Fibroblast of mammary gland (primary cell): ENCODE measurements at regions not wholly inside any gene's neighbourhood (a gene's known extent, or its start where the extent isn't known, plus 50 kb on each side); places are given as distances from the start of the nearest gene placed in this dataset.

Source experiments
- DNase-seq: peaks from one replicate; pipeline ENCODE4 v3.0.0-alpha.2; 2010; ENCODE audit warnings: low read depth
- H3K4me3 ChIP-seq: 2 replicates; pipeline ENCODE4 v1.5.1; 2011; ENCODE audit warnings: low read depth, mild to moderate bottlenecking, low read length, moderate library complexity; ENCODE audit not compliant: control insufficient read depth
- TF ChIP-seq, protein P1 (sequence below): conservative IDR thresholded peaks from 2 replicates; pipeline ENCODE4 v1.5.1; 2011; ENCODE audit warnings: low read depth, low read length, inconsistent platforms; ENCODE audit not compliant: control insufficient read depth, insufficient read depth

DNA sequence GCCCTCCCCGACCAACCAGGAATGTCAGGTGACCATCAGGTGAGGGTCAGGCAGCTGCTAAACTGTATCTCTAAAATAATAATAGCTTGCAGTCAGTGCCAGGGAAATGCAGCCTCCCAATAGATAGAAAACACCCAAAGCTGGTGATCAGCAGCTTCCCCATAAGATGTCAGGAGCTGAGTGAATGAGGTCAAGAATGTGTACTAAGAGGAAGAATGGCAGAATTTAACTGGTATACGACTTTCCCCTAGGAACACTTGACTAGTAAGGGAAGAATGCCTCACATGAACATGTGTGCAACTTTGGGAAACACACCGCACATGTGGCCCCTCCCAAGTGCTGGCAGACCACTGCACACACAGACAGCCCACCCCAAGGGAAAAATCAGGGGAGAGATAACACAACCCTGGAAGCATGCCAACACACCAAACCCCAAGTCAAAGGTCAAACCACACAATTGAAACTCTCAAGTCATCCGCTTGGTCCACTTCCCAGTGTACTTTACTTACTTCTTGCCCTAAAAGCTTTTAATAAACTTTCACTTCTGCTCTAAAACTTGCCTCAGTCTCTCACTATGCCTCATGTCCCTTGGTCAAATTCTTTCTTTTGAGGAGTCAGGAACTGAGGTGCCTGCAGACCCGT is 806.5 kb downstream of the OTOL1 start:
- peak; percentile 54 for DNase-seq
- no peak overlapping the region for H3K4me3 ChIP-seq
- TF ChIP-seq, protein P1, sequence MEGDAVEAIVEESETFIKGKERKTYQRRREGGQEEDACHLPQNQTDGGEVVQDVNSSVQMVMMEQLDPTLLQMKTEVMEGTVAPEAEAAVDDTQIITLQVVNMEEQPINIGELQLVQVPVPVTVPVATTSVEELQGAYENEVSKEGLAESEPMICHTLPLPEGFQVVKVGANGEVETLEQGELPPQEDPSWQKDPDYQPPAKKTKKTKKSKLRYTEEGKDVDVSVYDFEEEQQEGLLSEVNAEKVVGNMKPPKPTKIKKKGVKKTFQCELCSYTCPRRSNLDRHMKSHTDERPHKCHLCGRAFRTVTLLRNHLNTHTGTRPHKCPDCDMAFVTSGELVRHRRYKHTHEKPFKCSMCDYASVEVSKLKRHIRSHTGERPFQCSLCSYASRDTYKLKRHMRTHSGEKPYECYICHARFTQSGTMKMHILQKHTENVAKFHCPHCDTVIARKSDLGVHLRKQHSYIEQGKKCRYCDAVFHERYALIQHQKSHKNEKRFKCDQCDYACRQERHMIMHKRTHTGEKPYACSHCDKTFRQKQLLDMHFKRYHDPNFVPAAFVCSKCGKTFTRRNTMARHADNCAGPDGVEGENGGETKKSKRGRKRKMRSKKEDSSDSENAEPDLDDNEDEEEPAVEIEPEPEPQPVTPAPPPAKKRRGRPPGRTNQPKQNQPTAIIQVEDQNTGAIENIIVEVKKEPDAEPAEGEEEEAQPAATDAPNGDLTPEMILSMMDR: no peak

DNA sequence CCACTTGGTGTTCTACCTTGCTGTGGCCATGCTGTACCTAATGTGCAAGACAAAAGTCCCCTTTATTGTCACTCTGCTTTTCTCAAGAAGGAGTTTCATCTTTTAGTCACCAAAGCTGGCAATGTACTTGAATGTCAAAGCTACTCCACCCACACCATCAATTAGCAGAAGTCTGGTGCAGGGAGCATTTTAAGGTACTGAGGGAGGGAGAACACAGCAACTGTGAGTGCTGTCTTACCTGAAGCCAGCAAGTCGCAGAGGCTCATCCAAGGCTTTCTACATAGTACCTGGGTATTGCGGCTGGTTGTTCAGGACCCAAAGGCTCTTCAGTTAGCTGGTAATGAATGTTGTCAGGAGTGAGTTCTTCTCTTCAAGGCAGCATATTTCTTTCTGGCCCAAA is 820.4 kb downstream of the OTOL1 start:
- DNase-seq: no peak
- TF ChIP-seq, protein P1: no peak
- no peak overlapping the region for H3K4me3 ChIP-seq

DNA sequence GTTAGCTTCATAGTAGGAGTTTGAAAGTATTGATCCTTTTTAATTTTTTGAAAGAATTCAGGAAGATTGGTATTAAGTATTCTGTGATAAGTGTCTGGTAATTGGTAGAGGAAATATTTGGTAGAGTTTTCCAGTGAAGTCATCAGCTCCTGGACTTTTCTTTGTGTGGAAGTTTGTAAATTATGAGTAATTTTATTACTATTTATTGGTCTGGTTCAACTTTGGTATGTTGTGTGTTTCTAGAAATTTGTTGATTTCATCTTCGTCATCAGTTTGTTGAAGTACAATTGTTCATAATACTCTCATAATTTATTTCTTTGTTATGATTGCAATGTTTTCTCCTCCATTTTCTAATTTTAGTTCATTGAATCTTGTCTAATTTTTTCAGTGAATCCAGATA is 832.0 kb downstream of the OTOL1 start:
- TF ChIP-seq, protein P1: no peak
- DNase-seq: no peak
- no peak overlapping the region for H3K4me3 ChIP-seq

DNA sequence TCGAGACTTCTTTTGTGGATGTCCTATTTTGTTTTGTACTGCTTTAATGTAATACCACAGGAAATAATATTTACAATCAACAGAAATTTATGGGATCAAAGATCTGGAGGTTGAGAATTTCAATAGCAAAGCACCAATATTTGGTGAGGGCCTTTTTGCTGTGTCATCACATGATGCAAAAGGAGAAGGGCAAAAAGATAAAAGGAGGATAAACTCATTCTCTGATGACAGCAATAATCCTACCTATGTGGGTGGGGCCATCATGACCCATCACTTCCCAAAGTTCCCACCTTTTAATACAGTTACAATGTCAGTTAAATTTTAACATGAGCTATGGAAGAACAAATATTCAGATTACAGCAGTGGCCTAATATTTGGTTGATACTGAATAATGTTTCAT is 832.9 kb downstream of the OTOL1 start:
- no peak for DNase-seq
- H3K4me3 ChIP-seq: no peak overlapping the region
- TF ChIP-seq, protein P1: no peak

DNA sequence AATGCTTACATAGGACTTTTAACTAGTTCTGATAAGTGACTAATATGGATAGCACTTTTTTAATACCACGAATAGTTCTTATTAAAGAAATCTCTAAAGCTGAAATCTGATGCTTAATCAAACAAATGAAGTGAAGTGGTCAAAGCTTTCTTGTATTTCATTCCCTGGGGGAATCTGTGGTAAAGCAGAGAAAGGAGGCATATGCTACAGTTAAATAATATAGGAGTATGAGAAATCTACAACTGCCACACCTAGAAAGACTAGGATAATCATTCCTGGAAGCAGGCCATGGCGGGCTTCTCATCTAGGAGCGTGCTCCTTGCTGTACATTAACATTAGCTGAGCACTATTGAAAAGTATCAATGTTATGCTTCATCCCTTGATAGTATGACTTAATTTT is 835.7 kb downstream of the OTOL1 start:
- peak; percentile 4 for DNase-seq
- TF ChIP-seq, protein P1: no peak

DNA sequence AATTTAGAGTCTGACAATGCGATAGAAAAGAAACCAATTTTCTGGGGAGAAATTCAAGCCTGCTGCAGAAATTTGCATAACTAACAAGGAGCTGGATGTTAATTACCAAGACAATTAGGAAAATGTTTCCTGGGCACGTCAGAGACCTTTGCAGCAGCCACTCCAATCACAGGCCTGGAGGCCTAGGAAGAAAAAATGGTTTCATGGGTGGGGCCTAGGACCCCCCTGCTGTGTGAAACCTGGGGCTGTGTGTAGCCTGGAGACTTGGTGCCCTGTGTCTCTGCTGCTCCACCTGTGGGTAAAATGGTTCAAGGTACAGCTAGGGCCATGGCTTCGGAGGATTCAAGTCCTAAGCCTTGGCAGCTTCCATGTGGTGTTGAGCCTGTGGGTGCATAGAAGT is 837.9 kb downstream of the OTOL1 start:
- no peak for DNase-seq
- H3K4me3 ChIP-seq: no peak overlapping the region
- TF ChIP-seq, protein P1: no peak

More for the DNA sequence above, 835.7 kb downstream of the OTOL1 start:
- no peak overlapping the region for H3K4me3 ChIP-seq

DNA sequence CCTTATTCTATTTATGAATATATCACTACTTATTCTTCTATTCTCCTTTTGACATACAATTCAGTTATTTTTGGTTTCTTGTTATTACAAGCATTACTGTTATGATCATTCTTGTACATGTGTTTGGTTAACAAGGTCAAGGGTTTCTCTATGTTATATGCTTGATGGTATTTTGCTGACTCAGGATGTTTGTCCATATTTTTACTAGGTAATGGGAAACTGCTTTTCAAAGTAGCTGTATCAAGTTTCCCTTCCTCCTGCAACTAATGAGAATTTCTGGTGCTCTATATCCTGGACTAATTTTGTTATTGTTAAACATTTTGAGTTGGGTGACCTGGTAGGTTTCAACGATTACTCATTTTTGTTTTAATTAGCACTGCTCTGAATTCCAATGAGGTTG is 841.0 kb downstream of the OTOL1 start:
- TF ChIP-seq, protein P1: no peak
- H3K4me3 ChIP-seq: no peak overlapping the region
- DNase-seq: no peak
